Activated CD4-positive, alpha-beta T cell treated with anti-CD3 and anti-CD28 coated beads, Interleukin-2, Interleukin-4, amounts not matched to agents 100 ng/mL and 50 ng/mL, durations not matched to agents 16 hours and 8 hours (primary cell): ENCODE measurements at regions not wholly inside any gene's neighbourhood (a gene's known extent, or its start where the extent isn't known, plus 50 kb on each side); places are given as distances from the start of the nearest gene placed in this dataset.
"Not testable (repeated sequence)": the region's sequence is repeated elsewhere in the genome, so short reads cannot be mapped to it uniquely, and the experiment has no call there.

ENCODE experiments used
- DNase-seq: peaks from one replicate; pipeline ENCODE4 v3.0.0-alpha.2; 2020; ENCODE audit warnings: low spot score

DNA sequence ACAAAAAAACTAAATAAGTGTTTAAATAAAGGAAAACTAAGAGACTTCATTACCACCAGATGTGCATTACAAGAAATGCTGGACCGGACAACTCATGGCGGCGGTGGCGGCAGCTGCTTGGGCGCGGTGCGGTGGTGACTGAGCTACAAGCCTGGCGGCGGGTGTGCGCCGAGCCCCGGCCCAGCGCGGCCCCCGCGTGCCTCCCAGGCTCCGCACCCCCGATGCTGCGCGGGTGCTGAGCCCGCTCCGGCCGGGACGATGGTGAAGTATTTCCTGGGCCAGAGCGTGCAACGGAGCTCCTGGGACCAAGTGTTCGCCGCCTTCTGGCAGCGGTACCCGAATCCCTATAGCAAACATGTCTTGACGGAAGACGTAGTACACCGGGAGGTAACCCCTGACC lies 52.2 kb upstream of the RCOR3 start:
- no peak for DNase-seq

DNA sequence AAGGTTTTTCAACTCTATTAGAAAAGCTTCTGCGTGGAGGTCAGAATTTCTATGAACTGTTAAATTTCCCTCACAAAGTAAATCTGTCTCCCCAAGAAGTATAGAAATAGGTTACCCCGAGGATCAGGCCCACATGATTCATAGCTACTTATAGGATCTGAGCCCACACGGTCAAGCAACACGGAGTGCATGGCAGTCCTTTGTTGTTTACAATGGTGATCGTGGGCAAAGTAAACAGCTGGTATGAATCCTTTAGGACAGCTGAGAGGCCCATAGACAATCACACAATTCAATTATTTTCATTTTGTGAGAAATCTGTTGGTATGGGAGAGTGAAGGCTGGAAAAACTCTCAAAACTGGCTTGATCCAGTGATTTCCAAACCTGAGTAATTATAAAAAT lies 58.9 kb upstream of the RCOR3 start:
- no peak for DNase-seq

GRCh38 chr1:211198880-211199279 lies 60.3 kb upstream of the RCOR3 start:
- DNase-seq = no peak

DNA sequence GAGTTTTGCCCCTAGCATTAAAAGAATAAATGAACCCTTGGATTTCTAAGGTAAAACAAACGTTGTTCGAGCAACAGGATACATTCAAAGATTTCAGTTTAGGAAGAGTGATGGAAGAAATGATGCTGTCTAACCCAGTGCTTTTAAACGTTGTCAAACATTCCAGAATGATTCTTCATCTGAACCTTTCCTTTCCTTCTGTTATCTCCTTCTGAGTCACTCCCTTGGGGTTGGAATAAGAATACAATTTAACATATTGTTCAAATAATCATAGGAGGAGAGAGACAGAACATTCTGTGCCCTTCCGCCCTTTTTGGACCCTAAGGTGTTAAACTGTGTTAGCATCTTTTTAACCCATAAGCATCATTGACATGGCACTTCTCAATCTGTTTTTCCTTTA lies 61.1 kb upstream of the RCOR3 start:
- DNase-seq = no peak

- no peak for DNase-seq
Measured at GRCh38 chr1:211196880-211197279, 62.3 kb upstream of the RCOR3 start.

- DNase-seq = no peak
Measured at GRCh38 chr1:211194826-211195225, 60.9 kb upstream of the KCNH1 start.

GRCh38 chr1:211192227-211192626 lies 58.3 kb upstream of the KCNH1 start:
- DNase-seq = peak; percentile 38

- not testable (repeated sequence) for DNase-seq
Measured at GRCh38 chr1:211188721-211189120, 54.8 kb upstream of the KCNH1 start.

DNA sequence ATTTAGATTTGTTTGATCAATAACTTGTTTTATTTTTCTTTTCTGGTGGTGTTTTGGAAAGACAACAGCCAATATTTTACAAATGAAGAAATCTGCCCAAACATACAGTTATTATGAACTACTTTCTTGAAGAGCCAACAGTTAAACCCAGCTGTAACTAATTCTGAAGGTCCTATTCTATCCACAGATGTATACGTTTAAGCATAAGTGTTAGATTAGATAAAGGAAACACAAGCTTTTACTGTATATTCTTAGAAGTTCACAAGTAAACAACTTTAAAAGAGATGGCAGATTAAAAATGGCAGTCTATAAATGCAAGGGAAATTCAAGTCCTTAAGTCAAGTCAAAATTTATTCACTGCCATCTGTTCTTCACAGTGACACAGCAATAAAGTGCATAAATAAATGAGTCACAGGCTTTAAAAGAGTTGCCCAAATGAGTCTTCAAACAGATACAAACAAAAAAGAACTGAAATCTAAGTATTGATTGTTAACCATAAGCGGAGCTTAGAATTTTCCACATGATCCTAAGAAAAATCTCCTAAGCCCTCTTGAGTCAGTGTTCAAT lies 49.9 kb upstream of the KCNH1 start:
- DNase-seq = no peak
